K562 (cell line): ENCODE measurements at regions not wholly inside any gene's neighbourhood (a gene's known extent, or its start where the extent isn't known, plus 50 kb on each side); places are given as distances from the start of the nearest gene placed in this dataset.

Source experiments
- ATAC-seq: fragments of 200-7000 bp; cut with Tn5 transposase; 3 replicates; pipeline ENCODE4 v1.9.1; 2020; ENCODE audit warnings: moderate library complexity
- BruUV-seq: library from RNA; stranded (reverse); fragments of 400-500 nt; replicated peaks from 2 replicates; lab custom pipeline; 2021; lab: Mats Ljungman, UMichigan
- CTCF ChIA-PET: fragments of 300-600 bp; formaldehyde crosslinking; extraction: SDS; loops from one replicate; lab custom pipeline; 2021; ENCODE audit warnings: low intra/inter-chr PET ratio; lab: Yijun Ruan, JAX
- POLR2A ChIA-PET: fragments of 300-600, 350-650 bp; sonication (Branson Sonifier 250); formaldehyde crosslinking; extraction: SDS; loops from one replicate; lab custom pipeline; 2021; ENCODE audit warnings: antibody characterized with exemption, inconsistent platforms; lab: Yijun Ruan, JAX
- DNase-seq, 4 experiments: peaks; one replicate each; pipeline versions ENCODE4 v3.0.0 to v3.0.0-alpha.2; 2011 to 2018; ENCODE audit warnings: low spot score in 3 of 4, mixed read lengths in 3 of 4; ENCODE audit errors: extremely low read depth in 1 of 4
- FAIRE-seq: peaks from 2 replicates; lab custom pipeline; 2011; peaks lifted over from hg19 to GRCh38; lab: Jason Lieb, UNC
- H2AFZ ChIP-seq: 2 replicates; pipeline ENCODE4 v1.6.0; 2011; ENCODE audit warnings: low read depth, low read length, control low read depth, inconsistent platforms
- H3K27ac ChIP-seq: fragments of 200-600 bp; 3 replicates; pipeline ENCODE4 v1.8.0; 2011; ENCODE audit warnings: low read depth, mild to moderate bottlenecking, control low read depth, inconsistent platforms, low read length, moderate library complexity, mixed read lengths; ENCODE audit errors: extremely low read depth
- H3K27me3 ChIP-seq, 2 experiments: fragments of 300-600 bp in 1 of 2; 2 replicates in 1 of 2; 3 replicates in 1 of 2; pipeline versions ENCODE4 v1.6.0 to v1.8.0; 2011; ENCODE audit warnings: inconsistent platforms in 2 of 2, low read length in 2 of 2, mild to moderate bottlenecking in 1 of 2, mixed read lengths in 1 of 2, moderate library complexity in 1 of 2; ENCODE audit not compliant: control insufficient read depth in 2 of 2, insufficient read depth in 2 of 2
- H3K36me3 ChIP-seq: fragments of 300-600 bp; 3 replicates; pipeline ENCODE4 v1.8.0; 2011; ENCODE audit warnings: mild to moderate bottlenecking, low read length, inconsistent platforms; ENCODE audit not compliant: control insufficient read depth, insufficient read depth
- H3K4me1 ChIP-seq, 2 experiments: fragments of 200-600 bp in 1 of 2; replicated peaks in 1 of 2; 2 replicates in 1 of 2; 3 replicates in 1 of 2; pipeline versions ENCODE4 v1.5.1 to v1.8.0; 2011; ENCODE audit warnings: inconsistent platforms in 2 of 2, low read length in 2 of 2, mild to moderate bottlenecking in 1 of 2, mixed read lengths in 1 of 2, moderate library complexity in 1 of 2; ENCODE audit not compliant: control insufficient read depth in 2 of 2, insufficient read depth in 2 of 2
- H3K4me2 ChIP-seq: 2 replicates; pipeline ENCODE4 v1.6.1; 2011; ENCODE audit warnings: low read length, control low read depth, inconsistent platforms, mixed read lengths; ENCODE audit not compliant: insufficient read depth
- H3K4me3 ChIP-seq: fragments of 200-600 bp; sonication (generic), shearing (Covaris generic); 2 replicates; pipeline ENCODE4 v1.5.1; 2016; ENCODE audit warnings: control low read depth, inconsistent platforms
- H3K79me2 ChIP-seq: fragments of 200-600 bp; 3 replicates; pipeline ENCODE4 v1.8.0; 2011; ENCODE audit warnings: low read length, inconsistent platforms; ENCODE audit not compliant: control insufficient read depth, insufficient read depth
- H3K9ac ChIP-seq, 2 experiments: 2 replicates each; pipeline versions ENCODE4 v1.6.0 to v1.6.1; 2011; ENCODE audit warnings: low read depth in 2 of 2, low read length in 2 of 2, control low read depth in 1 of 2, inconsistent platforms in 1 of 2, mild to moderate bottlenecking in 1 of 2, mixed read lengths in 1 of 2; ENCODE audit not compliant: insufficient read depth in 1 of 2
- H3K9me1 ChIP-seq: one replicate; pipeline ENCODE4 v1.6.0; 2011; ENCODE audit warnings: inconsistent platforms, mild to moderate bottlenecking, low read length, moderate library complexity; ENCODE audit not compliant: control insufficient read depth, insufficient read depth
- H3K9me3 ChIP-seq: replicated peaks from 2 replicates; pipeline ENCODE4 v1.5.1; 2011; ENCODE audit warnings: low read depth, low read length, inconsistent platforms; ENCODE audit not compliant: control insufficient read depth, insufficient read depth
- H4K20me1 ChIP-seq: replicated peaks from 2 replicates; pipeline ENCODE4 v1.6.1; 2011; ENCODE audit warnings: low read length, inconsistent platforms, mixed read lengths; ENCODE audit not compliant: control insufficient read depth, insufficient read depth
- HOXB6 ChIP-seq: fragments of 250-450 bp; sonication (Bioruptor Pico); IDR thresholded peaks from 2 replicates; pipeline ENCODE4 v1.5.1; 2022; ENCODE audit warnings: mild to moderate bottlenecking, borderline replicate concordance
- PRDM10 ChIP-seq: fragments of 450-650 bp; IDR thresholded peaks from 2 replicates; pipeline ENCODE4 v1.6.1; 2018; ENCODE audit not compliant: partially characterized antibody
- PYGO2 ChIP-seq: fragments of 450-650 bp; IDR thresholded peaks from 2 replicates; pipeline ENCODE4 v1.6.1; 2016; ENCODE audit warnings: mild to moderate bottlenecking, missing genetic modification characterization, moderate library complexity, missing compliant biosample characterization
- RERE ChIP-seq: sonication (generic); formaldehyde crosslinking; IDR thresholded peaks from 2 replicates; pipeline ENCODE4 v1.8.0; 2023; ENCODE audit warnings: missing genetic modification reagents, mild to moderate bottlenecking, borderline replicate concordance
- SRSF7 ChIP-seq: fragments of 200-400 bp; formaldehyde crosslinking; optimal IDR thresholded peaks from 2 replicates; pipeline ENCODE3; 2017; ENCODE audit warnings: mild to moderate bottlenecking, low read depth, low read length
- TBP ChIP-seq: optimal IDR thresholded peaks from 2 replicates; pipeline ENCODE3; 2011; ENCODE audit warnings: low read depth, low read length, improper control_type of control experiment
- ZHX1 ChIP-seq: fragments of 150-350 bp; conservative IDR thresholded peaks from 2 replicates; pipeline ENCODE4 v1.6.1; 2014; ENCODE audit warnings: low read length
- ZNF584 ChIP-seq: fragments of 200-800 bp; sonication (Bioruptor generic); IDR thresholded peaks from 2 replicates; pipeline ENCODE4 v1.6.1; 2016; ENCODE audit warnings: low read depth, mild to moderate bottlenecking, missing genetic modification characterization, missing compliant biosample characterization
- ZNF707 ChIP-seq: fragments of 250-450 bp; sonication (Bioruptor Pico); conservative IDR thresholded peaks from 2 replicates; pipeline ENCODE4 v1.8.0; 2022; ENCODE audit warnings: inconsistent platforms, mild to moderate bottlenecking, moderate library complexity
- WGBS: fragments of 100-300 bp; shearing (Covaris generic); methylation state at CpG from one replicate; pipeline ENCODE4 v1.1.6; 2016; ENCODE audit warnings: low coverage, mixed read lengths; ENCODE audit not compliant: insufficient coverage; ENCODE audit errors: missing lambda C conversion rate; 5-methylcytosine and 5-hydroxymethylcytosine counted together
- in situ Hi-C: fragments of 300-500 bp; cut with MboI; formaldehyde crosslinking; loops from 4 replicates; pipeline ENCODE4 v1.15.0; 2018; ENCODE audit warnings: inconsistent platforms, mixed read lengths
- intact Hi-C: fragments of 100-400 bp; cut with micrococcal nuclease; formaldehyde crosslinking; loops from 2 replicates; pipeline ENCODE4 v1.14.2; 2022

- TF ChIP-seq PRDM10 (no peak), ZHX1 (no peak), SRSF7 (no peak), PYGO2 (tag) (no peak)
- TF ChIP-seq, all 486 proteins: peak for 0
Measured at GRCh38 chr4:136741468-136741867, 790.8 kb downstream of the PCDH18 start (continued).

GRCh38 chr4:136740326-136740725 is 792.0 kb downstream of the PCDH18 start:
- Histone ChIP-seq H4K20me1 (no peaks in the 10 kb centered on the region), H3K4me2 (no peak overlapping the region), H3K36me3 (no peaks in the 10 kb centered on the region), H3K27me3 (no peaks in the 10 kb centered on the region), H3K9ac (no peak overlapping the region), H3K27ac (no peak overlapping the region), H3K79me2 (no peaks in the 10 kb centered on the region), H3K9me1 (no peaks in the 10 kb centered on the region), H3K4me1 (no peaks in the 10 kb centered on the region), H2AFZ (no peak overlapping the region), H3K9me3 (no peaks in the 10 kb centered on the region), H3K4me3 (no peak overlapping the region)
- BruUV-seq = no TSS peak
- FAIRE-seq (no peak), DNase-seq (no peak), ATAC-seq (no peak)
- intact Hi-C loops (no loop called here), in situ Hi-C loops (no loop called here)
- CTCF ChIA-PET = no interaction called here
- POLR2A ChIA-PET = no interaction called here
- WGBS = 3% methylated on average over 4 of the region's 4 CpGs
- no peak for TF ChIP-seq ZNF584 (CRISPR knock-in tag)
- TF ChIP-seq HOXB6 = no peak
- TF ChIP-seq TBP = no peak
- TF ChIP-seq RERE = no peak
- no peak for TF ChIP-seq ZNF707 (CRISPR knock-in tag)
